IMR-90 (cell line): ENCODE measurements at regions not wholly inside any gene's neighbourhood (a gene's known extent, or its start where the extent isn't known, plus 50 kb on each side); places are given as distances from the start of the nearest gene placed in this dataset.

Source experiments
- ATAC-seq: fragments of 200-7000 bp; cut with Tn5 transposase; 2 replicates; pipeline ENCODE4 v1.9.1; 2020; ENCODE audit warnings: low read depth, mild to moderate bottlenecking, moderate library complexity
- BruUV-seq: library from RNA; stranded (reverse); fragments of 400-500 nt; replicated peaks from 2 replicates; lab custom pipeline; 2021; lab: Mats Ljungman, UMichigan
- CTCF ChIA-PET: fragments of 300-600 bp; formaldehyde crosslinking; extraction: SDS; loops from one replicate; lab custom pipeline; 2021; ENCODE audit warnings: antibody characterized with exemption; lab: Yijun Ruan, JAX
- POLR2A ChIA-PET: fragments of 300-600 bp; sonication (Branson Sonifier 250); formaldehyde crosslinking; loops from one replicate; lab custom pipeline; 2022; ENCODE audit warnings: antibody characterized with exemption; ENCODE audit not compliant: unreplicated experiment; lab: Charles Lee
- DNase-seq: peaks from one replicate; pipeline ENCODE4 v3.0.0; 2013
- H2AFZ ChIP-seq: replicated peaks from 2 replicates; pipeline ENCODE3; 2013; ENCODE audit warnings: low read length, mild to moderate bottlenecking; ENCODE audit not compliant: poor library complexity
- H2AK5ac ChIP-seq: 2 replicates; pipeline ENCODE4 v1.6.1; 2013; ENCODE audit warnings: low read depth, low read length, inconsistent platforms
- H2AK9ac ChIP-seq: replicated peaks from 2 replicates; pipeline ENCODE3; 2013; ENCODE audit warnings: mild to moderate bottlenecking, low read depth, low read length, moderate library complexity; ENCODE audit not compliant: poor library complexity
- H2BK120ac ChIP-seq: 2 replicates; pipeline ENCODE4 v1.6.1; 2013; ENCODE audit warnings: low read depth, low read length, inconsistent platforms
- H2BK15ac ChIP-seq: 3 replicates; pipeline ENCODE4 v1.6.1; 2013; ENCODE audit warnings: low read depth, low read length, inconsistent platforms
- H2BK20ac ChIP-seq: 2 replicates; pipeline ENCODE4 v1.6.1; 2013; ENCODE audit warnings: low read depth, mild to moderate bottlenecking, inconsistent platforms, low read length, moderate library complexity
- H2BK5ac ChIP-seq: 2 replicates; pipeline ENCODE4 v1.6.1; 2013; ENCODE audit warnings: mild to moderate bottlenecking, low read depth, low read length, inconsistent platforms; ENCODE audit not compliant: poor library complexity, severe bottlenecking
- H3K14ac ChIP-seq: replicated peaks from 2 replicates; pipeline ENCODE4 v1.6.1; 2013; ENCODE audit warnings: low read depth, low read length, inconsistent platforms
- H3K18ac ChIP-seq: 2 replicates; pipeline ENCODE4 v1.6.1; 2013; ENCODE audit warnings: low read depth, low read length, control low read depth
- H3K23ac ChIP-seq: 2 replicates; pipeline ENCODE4 v1.6.1; 2013; ENCODE audit warnings: low read depth, low read length, inconsistent platforms
- H3K27ac ChIP-seq: 2 replicates; pipeline ENCODE4 v1.5.1; 2013; ENCODE audit warnings: mild to moderate bottlenecking, control low read depth, low read length; ENCODE audit not compliant: insufficient read depth
- H3K27me3 ChIP-seq: 2 replicates; pipeline ENCODE4 v1.6.1; 2013; ENCODE audit warnings: low read length; ENCODE audit not compliant: control insufficient read depth, insufficient read depth
- H3K36me3 ChIP-seq: 2 replicates; pipeline ENCODE4 v1.6.1; 2013; ENCODE audit warnings: low read length, mixed read lengths; ENCODE audit not compliant: control insufficient read depth, insufficient read depth
- H3K4ac ChIP-seq: 2 replicates; pipeline ENCODE4 v1.6.1; 2013; ENCODE audit warnings: low read depth, low read length, inconsistent platforms
- H3K4me1 ChIP-seq: 2 replicates; pipeline ENCODE4 v1.6.1; 2013; ENCODE audit warnings: low read length, mixed read lengths; ENCODE audit not compliant: control insufficient read depth, insufficient read depth
- H3K4me2 ChIP-seq: 2 replicates; pipeline ENCODE4 v1.6.1; 2013; ENCODE audit warnings: low read depth, mild to moderate bottlenecking, control low read depth, low read length, moderate library complexity
- H3K4me3 ChIP-seq: 2 replicates; pipeline ENCODE4 v1.5.1; 2013; ENCODE audit warnings: low read depth, mild to moderate bottlenecking, control low read depth, low read length, moderate library complexity; ENCODE audit not compliant: insufficient read depth
- H3K56ac ChIP-seq: 2 replicates; pipeline ENCODE4 v1.6.1; 2013; ENCODE audit warnings: low read length, inconsistent platforms; ENCODE audit not compliant: insufficient read depth; ENCODE audit errors: extremely low read depth
- H3K79me1 ChIP-seq, 2 experiments: 2 replicates each; pipeline ENCODE4 v1.6.1; 2013; ENCODE audit warnings: low read length in 2 of 2, inconsistent platforms in 1 of 2, low read depth in 1 of 2
- H3K9ac ChIP-seq: 2 replicates; pipeline ENCODE4 v1.6.1; 2013; ENCODE audit warnings: low read depth, low read length, control low read depth
- H3K9me1 ChIP-seq: 2 replicates; pipeline ENCODE4 v1.6.1; 2013; ENCODE audit warnings: low read length, inconsistent platforms; ENCODE audit not compliant: insufficient read depth
- H3K9me3 ChIP-seq: 2 replicates; pipeline ENCODE4 v1.6.1; 2013; ENCODE audit warnings: low read length; ENCODE audit not compliant: control insufficient read depth, insufficient read depth
- H4K20me1 ChIP-seq: 2 replicates; pipeline ENCODE4 v1.6.1; 2013; ENCODE audit warnings: low read length, inconsistent platforms; ENCODE audit not compliant: insufficient read depth
- H4K5ac ChIP-seq: 2 replicates; pipeline ENCODE4 v1.6.1; 2013; ENCODE audit warnings: mild to moderate bottlenecking, low read depth, low read length, control low read depth
- H4K8ac ChIP-seq, 2 experiments: 2 replicates each; pipeline ENCODE4 v1.6.1; 2013; ENCODE audit warnings: low read depth in 2 of 2, low read length in 2 of 2, control low read depth in 1 of 2, inconsistent platforms in 1 of 2
- H4K91ac ChIP-seq: 2 replicates; pipeline ENCODE4 v1.6.1; 2013; ENCODE audit warnings: low read depth, low read length, inconsistent platforms; ENCODE audit not compliant: insufficient read depth
- BHLHE40 ChIP-seq: fragments of 150-350 bp; IDR thresholded peaks from 2 replicates; pipeline ENCODE4 v1.6.1; 2016; ENCODE audit warnings: mild to moderate bottlenecking, low read depth, low read length
- CEBPB ChIP-seq: IDR thresholded peaks from 2 replicates; pipeline ENCODE4 v1.6.1; 2012; ENCODE audit warnings: low read depth, low read length, improper control_type of control experiment
- CHD1 ChIP-seq: IDR thresholded peaks from 2 replicates; pipeline ENCODE4 v1.6.1; 2012; ENCODE audit warnings: low read depth, low read length, improper control_type of control experiment
- CTCF ChIP-seq: conservative IDR thresholded peaks from 2 replicates; pipeline ENCODE4 v1.5.1; 2012; ENCODE audit warnings: mild to moderate bottlenecking, low read depth, low read length, improper control_type of control experiment
- ELK1 ChIP-seq: fragments of 150-350 bp; IDR thresholded peaks from 2 replicates; pipeline ENCODE4 v1.6.1; 2016; ENCODE audit warnings: low read depth, mild to moderate bottlenecking, low read length, moderate library complexity, borderline replicate concordance
- FOS ChIP-seq: fragments of 150-350 bp; IDR thresholded peaks from 2 replicates; pipeline ENCODE4 v1.6.1; 2016; ENCODE audit warnings: low read depth, low read length
- MAFK ChIP-seq: IDR thresholded peaks from 2 replicates; pipeline ENCODE4 v1.6.1; 2012; ENCODE audit warnings: low read depth, low read length, improper control_type of control experiment
- MAZ ChIP-seq: IDR thresholded peaks from 2 replicates; pipeline ENCODE4 v1.6.1; 2012; ENCODE audit warnings: low read depth, mild to moderate bottlenecking, low read length, improper control_type of control experiment, moderate library complexity, borderline replicate concordance
- MXI1 ChIP-seq: IDR thresholded peaks from 2 replicates; pipeline ENCODE4 v1.6.1; 2012; ENCODE audit warnings: low read depth, mild to moderate bottlenecking, low read length, moderate library complexity, borderline replicate concordance
- NFE2L2 ChIP-seq: fragments of 150-350 bp; IDR thresholded peaks from 2 replicates; pipeline ENCODE4 v1.6.1; 2016; ENCODE audit warnings: low read depth, mild to moderate bottlenecking, low read length
- POLR2A ChIP-seq: IDR thresholded peaks from 2 replicates; pipeline ENCODE4 v1.6.1; 2012; ENCODE audit warnings: mild to moderate bottlenecking, low read depth, low read length
- RAD21 ChIP-seq: IDR thresholded peaks from 2 replicates; pipeline ENCODE4 v1.6.1; 2012; ENCODE audit warnings: low read length, improper control_type of control experiment
- RCOR1 ChIP-seq: IDR thresholded peaks from 2 replicates; pipeline ENCODE4 v1.6.1; 2012; ENCODE audit warnings: mild to moderate bottlenecking, low read length, improper control_type of control experiment; ENCODE audit not compliant: insufficient replicate concordance
- RFX5 ChIP-seq: IDR thresholded peaks from 2 replicates; pipeline ENCODE4 v1.8.0; 2012; ENCODE audit warnings: low read depth, mild to moderate bottlenecking, low read length, moderate library complexity
- SMC3 ChIP-seq: fragments of 150-350 bp; IDR thresholded peaks from 2 replicates; pipeline ENCODE4 v1.6.1; 2016; ENCODE audit warnings: low read depth, mild to moderate bottlenecking, antibody characterized with exemption, low read length, moderate library complexity
- dilution Hi-C: fragments of 300-500 bp; cut with HindIII; formaldehyde crosslinking; loops from one replicate; pipeline ENCODE4 v1.14.3; 2018; ENCODE audit warnings: low sequenced_read_pairs; ENCODE audit not compliant: unreplicated experiment
- in situ Hi-C: fragments of 300-500 bp; cut with MboI; formaldehyde crosslinking; loops from 3 replicates; pipeline ENCODE4 v1.14.3; 2019; ENCODE audit warnings: low sequenced_read_pairs, inconsistent platforms, mixed read lengths
- intact Hi-C: fragments of 100-400 bp; cut with micrococcal nuclease; formaldehyde crosslinking; loops from 2 replicates; pipeline ENCODE4 v1.10.0; 2022
- TF ChIP-seq, protein P1 (sequence below): fragments of 150-350 bp; IDR thresholded peaks from 2 replicates; pipeline ENCODE4 v1.6.1; 2017; ENCODE audit warnings: mild to moderate bottlenecking, antibody characterized with exemption, low read length, low read depth

DNA sequence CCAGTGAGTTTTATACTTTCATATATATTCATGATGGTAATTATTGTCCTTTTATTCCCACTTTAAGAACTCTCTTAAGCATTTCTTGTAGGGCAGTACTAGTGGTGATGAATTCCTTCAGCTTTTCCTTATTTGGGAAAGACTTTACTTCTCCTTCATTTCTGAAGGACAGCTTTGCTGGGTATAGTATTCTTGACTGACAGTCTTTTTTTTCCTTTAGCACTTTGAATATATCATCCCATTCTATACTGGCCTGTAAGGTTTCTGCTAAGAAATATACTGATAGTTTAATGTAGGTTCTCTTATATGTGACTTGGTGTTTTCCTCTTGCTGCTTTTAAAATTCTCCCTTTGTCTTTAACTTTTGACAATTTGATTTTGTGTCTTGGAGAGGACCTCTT lies 109.0 kb upstream of the FSTL4 start:
- Histone ChIP-seq H3K36me3 (no peaks in the 10 kb centered on the region), H3K27ac (no peak overlapping the region), H3K18ac (no peak overlapping the region), H2BK15ac (no peak overlapping the region), H2AK9ac (no peak overlapping the region), H3K14ac (no peak overlapping the region), H2BK20ac (no peak overlapping the region), H4K91ac (no peak overlapping the region), H4K20me1 (no peaks in the 10 kb centered on the region), H3K79me1 (no peaks in the 10 kb centered on the region), H3K4ac (no peak overlapping the region), H3K23ac (no peak overlapping the region), H3K56ac (no peak overlapping the region), H3K9ac (no peak overlapping the region), H2BK5ac (no peak overlapping the region), H2AK5ac (no peak overlapping the region), H3K4me2 (no peak overlapping the region), H4K8ac (no peak overlapping the region), H3K4me1 (no peaks in the 10 kb centered on the region), H3K27me3 (no peaks in the 10 kb centered on the region), H4K5ac (no peak overlapping the region), H2BK120ac (no peak overlapping the region), H3K9me1 (no peaks in the 10 kb centered on the region), H3K9me3 (no peaks in the 10 kb centered on the region), H3K4me3 (no peak overlapping the region), H2AFZ (no peak overlapping the region)
- intact Hi-C loops (no loop called here), in situ Hi-C loops (no loop called here), dilution Hi-C loops (no loop called here)
- ATAC-seq = no peak
- ChIA-PET CTCF (no interaction called here), POLR2A (no interaction called here)
- TF ChIP-seq RCOR1 (no peak), NFE2L2 (no peak), RAD21 (no peak), ELK1 (no peak), CEBPB (no peak), RFX5 (no peak), MXI1 (no peak), BHLHE40 (no peak), CHD1 (no peak), POLR2A (no peak), MAFK (no peak), FOS (no peak), MAZ (no peak), CTCF (no peak), SMC3 (no peak)
- TF ChIP-seq, protein P1, sequence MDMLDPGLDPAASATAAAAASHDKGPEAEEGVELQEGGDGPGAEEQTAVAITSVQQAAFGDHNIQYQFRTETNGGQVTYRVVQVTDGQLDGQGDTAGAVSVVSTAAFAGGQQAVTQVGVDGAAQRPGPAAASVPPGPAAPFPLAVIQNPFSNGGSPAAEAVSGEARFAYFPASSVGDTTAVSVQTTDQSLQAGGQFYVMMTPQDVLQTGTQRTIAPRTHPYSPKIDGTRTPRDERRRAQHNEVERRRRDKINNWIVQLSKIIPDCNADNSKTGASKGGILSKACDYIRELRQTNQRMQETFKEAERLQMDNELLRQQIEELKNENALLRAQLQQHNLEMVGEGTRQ = no peak
- DNase-seq = no peak
- BruUV-seq = no TSS peak
